ENCODE measurements at regions not wholly inside any gene's neighbourhood (a gene's known extent, or its start where the extent isn't known, plus 50 kb on each side); places are given as distances from the start of the nearest gene placed in this dataset.

DNA sequence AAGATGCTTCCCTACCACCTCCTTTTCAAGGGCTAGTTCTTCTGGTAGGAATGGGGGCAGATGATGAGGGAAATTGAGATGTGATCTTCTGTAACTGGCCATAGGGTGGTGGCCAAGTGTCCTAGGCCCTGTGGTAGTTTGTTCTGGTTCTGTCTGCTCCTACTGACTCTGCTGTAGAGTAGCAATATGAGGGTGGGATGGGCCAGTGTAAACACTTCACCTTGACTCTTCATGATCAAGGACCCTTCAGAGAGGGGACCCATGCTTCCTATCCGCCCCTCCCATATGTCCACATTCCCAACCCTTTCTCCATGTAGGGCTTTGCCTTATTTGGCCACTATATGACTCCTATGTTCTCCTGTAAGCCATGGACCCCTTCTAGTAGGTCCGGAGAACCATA, 230.3 kb upstream of the SESN3 start:
- CTCF ChIA-PET, result no interaction called here
- peaks cover 5% of the 10 kb centered on the region for H3K27me3 ChIP-seq (replicated peaks; ENCODE audit: insufficient read depth, low read depth, low read length, poor library complexity)
- H3K27ac ChIP-seq (ENCODE audit: low read depth, low read length, poor library complexity, severe bottlenecking), result no peak overlapping the region
- H3K4me1 ChIP-seq (ENCODE audit: insufficient read depth, low read length, poor library complexity, severe bottlenecking), result no peaks in the 10 kb centered on the region
- BruUV-seq (replicated peaks), result no TSS peak
- no peak overlapping the region for H3K4me3 ChIP-seq (ENCODE audit: low read depth, low read length, poor library complexity, severe bottlenecking)
- H3K9me3 ChIP-seq (ENCODE audit: low read depth, low read length, poor library complexity, severe bottlenecking), result no peaks in the 10 kb centered on the region
- intact Hi-C loops (cut with micrococcal nuclease; ENCODE audit: unreplicated experiment), result no loop called here
- POLR2A ChIA-PET (ENCODE audit: low non-redundant PET), result no interaction called here
- H3K36me3 ChIP-seq (ENCODE audit: insufficient read depth, low read length, poor library complexity, severe bottlenecking), result no peaks in the 10 kb centered on the region
- no peak for DNase-seq (ENCODE audit: low spot score)
- TF ChIP-seq, protein P1, sequence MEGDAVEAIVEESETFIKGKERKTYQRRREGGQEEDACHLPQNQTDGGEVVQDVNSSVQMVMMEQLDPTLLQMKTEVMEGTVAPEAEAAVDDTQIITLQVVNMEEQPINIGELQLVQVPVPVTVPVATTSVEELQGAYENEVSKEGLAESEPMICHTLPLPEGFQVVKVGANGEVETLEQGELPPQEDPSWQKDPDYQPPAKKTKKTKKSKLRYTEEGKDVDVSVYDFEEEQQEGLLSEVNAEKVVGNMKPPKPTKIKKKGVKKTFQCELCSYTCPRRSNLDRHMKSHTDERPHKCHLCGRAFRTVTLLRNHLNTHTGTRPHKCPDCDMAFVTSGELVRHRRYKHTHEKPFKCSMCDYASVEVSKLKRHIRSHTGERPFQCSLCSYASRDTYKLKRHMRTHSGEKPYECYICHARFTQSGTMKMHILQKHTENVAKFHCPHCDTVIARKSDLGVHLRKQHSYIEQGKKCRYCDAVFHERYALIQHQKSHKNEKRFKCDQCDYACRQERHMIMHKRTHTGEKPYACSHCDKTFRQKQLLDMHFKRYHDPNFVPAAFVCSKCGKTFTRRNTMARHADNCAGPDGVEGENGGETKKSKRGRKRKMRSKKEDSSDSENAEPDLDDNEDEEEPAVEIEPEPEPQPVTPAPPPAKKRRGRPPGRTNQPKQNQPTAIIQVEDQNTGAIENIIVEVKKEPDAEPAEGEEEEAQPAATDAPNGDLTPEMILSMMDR (conservative IDR thresholded peaks at IDR 0.05; ENCODE audit: low read depth, low read length), result no peak
- TF ChIP-seq EZH2 (IDR thresholded peaks at IDR 0.05; ENCODE audit: borderline replicate concordance, low read depth, low read length, poor library complexity, severe bottlenecking), result no peak

DNA sequence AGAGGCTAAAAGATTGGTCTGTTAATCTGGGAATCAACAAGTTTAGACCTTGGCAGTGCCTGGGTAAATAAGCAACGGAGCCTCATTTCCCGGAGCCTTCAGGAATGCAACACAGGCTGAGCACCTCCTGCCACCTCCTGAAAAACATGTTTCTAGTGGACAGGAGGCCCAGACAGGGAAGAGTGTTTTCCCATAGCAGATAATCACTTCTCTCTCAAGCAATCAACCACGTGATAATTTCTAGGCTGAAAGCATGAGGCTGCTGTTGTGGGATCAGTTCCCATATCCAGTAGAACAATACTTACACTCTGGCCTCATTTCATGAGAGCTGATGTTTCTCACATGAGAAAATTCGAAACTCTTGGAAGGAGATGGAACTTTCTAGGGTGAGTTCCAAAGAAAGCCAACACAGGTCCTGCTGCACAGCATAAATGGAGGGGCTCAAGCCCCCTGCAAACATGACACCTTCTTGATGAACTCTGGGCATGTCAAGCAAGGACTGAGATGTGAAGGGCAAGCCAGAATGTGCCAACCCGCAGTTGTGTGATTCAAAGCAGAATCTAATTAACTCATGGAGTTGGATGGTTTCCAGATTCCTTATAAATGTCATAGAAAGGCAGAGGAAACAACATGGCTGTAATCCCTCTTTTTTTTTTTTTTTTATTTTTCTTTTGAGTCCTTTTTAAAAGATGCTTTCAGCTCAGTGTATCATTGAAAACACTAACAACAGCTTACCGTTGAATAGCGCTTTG, 228.5 kb upstream of the SESN3 start:
- Histone ChIP-seq H3K4me1 (ENCODE audit: insufficient read depth, low read length, poor library complexity, severe bottlenecking) (no peaks in the 10 kb centered on the region), H3K4me3 (ENCODE audit: low read depth, low read length, poor library complexity, severe bottlenecking) (no peak overlapping the region), H3K36me3 (ENCODE audit: insufficient read depth, low read length, poor library complexity, severe bottlenecking) (no peaks in the 10 kb centered on the region), H3K9me3 (ENCODE audit: low read depth, low read length, poor library complexity, severe bottlenecking) (no peaks in the 10 kb centered on the region), H3K27me3 (replicated peaks; ENCODE audit: insufficient read depth, low read depth, low read length, poor library complexity) (no peaks in the 10 kb centered on the region), H3K27ac (ENCODE audit: low read depth, low read length, poor library complexity, severe bottlenecking) (no peak overlapping the region)
- no peak for TF ChIP-seq EZH2 (IDR thresholded peaks at IDR 0.05; ENCODE audit: borderline replicate concordance, low read depth, low read length, poor library complexity, severe bottlenecking)
- TF ChIP-seq, protein P1 (conservative IDR thresholded peaks at IDR 0.05; ENCODE audit: low read depth, low read length), result no peak
- intact Hi-C loops (cut with micrococcal nuclease; ENCODE audit: unreplicated experiment), result no loop called here
- POLR2A ChIA-PET (ENCODE audit: low non-redundant PET), result no interaction called here
- CTCF ChIA-PET, result no interaction called here
- BruUV-seq (replicated peaks), result no TSS peak
- peak; percentile 46 for DNase-seq (ENCODE audit: low spot score)

DNA sequence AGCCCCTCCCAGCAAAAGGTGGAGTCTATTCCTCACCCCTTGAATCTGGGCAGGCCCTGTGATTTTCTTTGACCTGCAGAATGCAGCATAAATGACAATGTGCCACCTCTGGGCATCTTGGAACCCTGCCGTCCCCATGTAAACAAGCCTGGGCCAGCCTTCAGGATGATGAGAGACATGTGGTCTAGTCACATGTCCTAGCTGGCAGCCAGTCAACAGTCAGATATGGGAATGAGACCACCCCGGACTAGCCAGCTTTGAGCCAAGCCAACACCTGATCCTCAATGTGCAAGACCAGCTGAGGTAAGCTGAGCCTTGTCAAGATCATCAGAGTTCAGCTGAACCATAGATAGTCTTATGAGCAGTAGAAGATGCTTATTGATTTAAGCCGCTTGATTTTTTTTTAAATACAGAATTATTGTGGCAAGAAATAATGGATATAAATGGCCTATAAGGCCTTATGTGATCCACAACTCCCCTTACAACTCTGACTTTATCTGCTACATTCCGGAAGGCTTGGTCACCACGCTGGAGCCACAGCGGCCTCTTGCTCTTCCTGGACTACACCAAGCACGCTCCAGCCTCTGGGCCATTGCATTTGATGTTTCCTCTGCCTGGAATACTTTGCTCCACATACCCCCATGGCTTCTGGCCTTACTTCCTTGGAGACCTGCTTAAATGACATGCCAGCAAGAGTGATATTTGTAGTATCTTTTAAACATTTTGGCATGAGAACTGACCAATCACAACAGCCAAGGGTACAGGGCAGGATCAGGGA, 225.9 kb upstream of the SESN3 start:
- H3K9me3 ChIP-seq (ENCODE audit: low read depth, low read length, poor library complexity, severe bottlenecking), result no peaks in the 10 kb centered on the region
- no TSS peak for BruUV-seq (replicated peaks)
- no peaks in the 10 kb centered on the region for H3K4me1 ChIP-seq (ENCODE audit: insufficient read depth, low read length, poor library complexity, severe bottlenecking)
- TF ChIP-seq EZH2 (IDR thresholded peaks at IDR 0.05; ENCODE audit: borderline replicate concordance, low read depth, low read length, poor library complexity, severe bottlenecking), result no peak
- TF ChIP-seq, protein P1 (conservative IDR thresholded peaks at IDR 0.05; ENCODE audit: low read depth, low read length), result no peak
- H3K36me3 ChIP-seq (ENCODE audit: insufficient read depth, low read length, poor library complexity, severe bottlenecking), result no peaks in the 10 kb centered on the region
- no peaks in the 10 kb centered on the region for H3K27me3 ChIP-seq (replicated peaks; ENCODE audit: insufficient read depth, low read depth, low read length, poor library complexity)
- intact Hi-C loops (cut with micrococcal nuclease; ENCODE audit: unreplicated experiment), result no loop called here
- H3K4me3 ChIP-seq (ENCODE audit: low read depth, low read length, poor library complexity, severe bottlenecking), result no peak overlapping the region
- ChIA-PET POLR2A (ENCODE audit: low non-redundant PET) (no interaction called here), CTCF (no interaction called here)
- no peak for DNase-seq (ENCODE audit: low spot score)
- no peak overlapping the region for H3K27ac ChIP-seq (ENCODE audit: low read depth, low read length, poor library complexity, severe bottlenecking)

Measured in A673 (cell line).